K562 (cell line): ENCODE measurements at regions not wholly inside any gene's neighbourhood (a gene's known extent, or its start where the extent isn't known, plus 50 kb on each side); places are given as distances from the start of the nearest gene placed in this dataset.

Source experiments
- ADNP ChIP-seq: fragments of 200-800 bp; sonication (Bioruptor generic); IDR thresholded peaks from 2 replicates; pipeline ENCODE4 v1.6.1; 2016; ENCODE audit warnings: missing genetic modification characterization, missing compliant biosample characterization
- HDAC6 ChIP-seq: IDR thresholded peaks from 2 replicates; pipeline ENCODE4 v1.6.1; 2012; ENCODE audit warnings: low read depth, mild to moderate bottlenecking, control low read depth, inconsistent platforms, low read length, moderate library complexity
- KLF6 ChIP-seq: fragments of 250-450 bp; sonication (Bioruptor Pico); IDR thresholded peaks from 2 replicates; pipeline ENCODE4 v1.4.0; 2020; ENCODE audit warnings: mild to moderate bottlenecking, moderate library complexity, borderline replicate concordance
- SMC3 ChIP-seq: conservative IDR thresholded peaks from 2 replicates; pipeline ENCODE4 v1.6.1; 2011; ENCODE audit warnings: low read depth, low read length, improper control_type of control experiment; ENCODE audit not compliant: insufficient read depth
- ZEB2 ChIP-seq: fragments of 450-650 bp; IDR thresholded peaks from 2 replicates; pipeline ENCODE4 v1.6.1; 2016
- TF ChIP-seq, protein P1 (sequence below): fragments of 450-650 bp; IDR thresholded peaks from 2 replicates; pipeline ENCODE4 v1.6.1; 2016; ENCODE audit warnings: low read depth
- TF ChIP-seq, protein P2 (sequence below): fragments of 450-650 bp; formaldehyde crosslinking; IDR thresholded peaks from 2 replicates; pipeline ENCODE4 v1.4.0; 2022; ENCODE audit warnings: missing genetic modification characterization

DNA sequence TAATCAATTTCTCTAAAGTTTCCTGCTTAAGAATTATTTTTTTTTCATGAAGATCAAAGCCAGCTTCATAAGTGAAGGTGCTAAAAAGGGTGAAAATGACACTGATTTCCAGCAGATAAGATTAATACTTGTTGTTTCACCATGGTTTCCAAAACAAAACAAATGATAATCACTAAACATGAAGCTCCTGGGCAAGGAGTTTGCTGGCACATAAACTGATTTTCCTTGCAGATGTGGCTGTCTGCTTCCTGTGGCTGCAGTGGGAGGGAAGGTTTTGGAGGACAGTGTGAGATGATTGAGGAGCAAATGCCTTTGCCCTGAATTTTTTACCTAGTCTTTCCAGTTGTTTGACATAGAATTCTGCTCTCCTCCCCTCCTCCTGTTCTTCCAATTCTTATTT is 228.8 kb downstream of the DIPK2A start (continued):
- TF ChIP-seq, protein P1, sequence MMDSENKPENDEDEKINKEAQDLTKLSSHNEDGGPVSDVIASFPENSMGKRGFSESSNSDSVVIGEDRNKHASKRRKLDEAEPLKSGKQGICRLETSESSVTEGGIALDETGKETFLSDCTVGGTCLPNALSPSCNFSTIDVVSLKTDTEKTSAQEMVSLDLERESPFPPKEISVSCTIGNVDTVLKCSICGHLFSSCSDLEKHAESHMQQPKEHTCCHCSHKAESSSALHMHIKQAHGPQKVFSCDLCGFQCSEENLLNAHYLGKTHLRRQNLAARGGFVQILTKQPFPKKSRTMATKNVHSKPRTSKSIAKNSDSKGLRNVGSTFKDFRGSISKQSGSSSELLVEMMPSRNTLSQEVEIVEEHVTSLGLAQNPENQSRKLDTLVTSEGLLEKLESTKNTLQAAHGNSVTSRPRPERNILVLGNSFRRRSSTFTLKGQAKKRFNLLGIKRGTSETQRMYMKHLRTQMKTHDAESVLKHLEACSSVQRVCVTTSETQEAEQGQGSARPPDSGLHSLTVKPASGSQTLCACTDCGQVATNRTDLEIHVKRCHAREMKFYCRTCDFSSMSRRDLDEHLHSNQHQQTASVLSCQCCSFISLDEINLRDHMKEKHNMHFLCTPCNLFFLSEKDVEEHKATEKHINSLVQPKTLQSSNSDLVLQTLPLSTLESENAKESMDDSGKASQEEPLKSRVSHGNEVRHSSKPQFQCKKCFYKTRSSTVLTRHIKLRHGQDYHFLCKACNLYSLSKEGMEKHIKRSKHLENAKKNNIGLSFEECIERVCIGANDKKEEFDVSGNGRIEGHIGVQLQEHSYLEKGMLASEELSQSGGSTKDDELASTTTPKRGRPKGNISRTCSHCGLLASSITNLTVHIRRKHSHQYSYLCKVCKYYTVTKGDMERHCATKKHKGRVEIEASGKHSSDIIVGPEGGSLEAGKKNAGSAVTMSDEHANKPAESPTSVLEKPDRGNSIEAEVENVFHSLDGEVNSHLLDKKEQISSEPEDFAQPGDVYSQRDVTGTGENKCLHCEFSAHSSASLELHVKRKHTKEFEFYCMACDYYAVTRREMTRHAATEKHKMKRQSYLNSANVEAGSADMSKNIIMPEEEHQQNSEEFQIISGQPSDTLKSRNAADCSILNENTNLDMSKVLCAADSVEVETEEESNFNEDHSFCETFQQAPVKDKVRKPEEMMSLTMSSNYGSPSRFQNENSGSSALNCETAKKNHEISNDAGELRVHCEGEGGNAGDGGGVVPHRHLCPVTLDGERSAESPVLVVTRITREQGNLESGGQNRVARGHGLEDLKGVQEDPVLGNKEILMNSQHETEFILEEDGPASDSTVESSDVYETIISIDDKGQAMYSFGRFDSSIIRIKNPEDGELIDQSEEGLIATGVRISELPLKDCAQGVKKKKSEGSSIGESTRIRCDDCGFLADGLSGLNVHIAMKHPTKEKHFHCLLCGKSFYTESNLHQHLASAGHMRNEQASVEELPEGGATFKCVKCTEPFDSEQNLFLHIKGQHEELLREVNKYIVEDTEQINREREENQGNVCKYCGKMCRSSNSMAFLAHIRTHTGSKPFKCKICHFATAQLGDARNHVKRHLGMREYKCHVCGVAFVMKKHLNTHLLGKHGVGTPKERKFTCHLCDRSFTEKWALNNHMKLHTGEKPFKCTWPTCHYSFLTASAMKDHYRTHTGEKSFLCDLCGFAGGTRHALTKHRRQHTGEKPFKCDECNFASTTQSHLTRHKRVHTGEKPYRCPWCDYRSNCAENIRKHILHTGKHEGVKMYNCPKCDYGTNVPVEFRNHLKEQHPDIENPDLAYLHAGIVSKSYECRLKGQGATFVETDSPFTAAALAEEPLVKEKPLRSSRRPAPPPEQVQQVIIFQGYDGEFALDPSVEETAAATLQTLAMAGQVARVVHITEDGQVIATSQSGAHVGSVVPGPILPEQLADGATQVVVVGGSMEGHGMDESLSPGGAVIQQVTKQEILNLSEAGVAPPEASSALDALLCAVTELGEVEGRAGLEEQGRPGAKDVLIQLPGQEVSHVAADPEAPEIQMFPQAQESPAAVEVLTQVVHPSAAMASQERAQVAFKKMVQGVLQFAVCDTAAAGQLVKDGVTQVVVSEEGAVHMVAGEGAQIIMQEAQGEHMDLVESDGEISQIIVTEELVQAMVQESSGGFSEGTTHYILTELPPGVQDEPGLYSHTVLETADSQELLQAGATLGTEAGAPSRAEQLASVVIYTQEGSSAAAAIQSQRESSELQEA = no peak
- TF ChIP-seq HDAC6 (no peak), KLF6 (no peak), SMC3 (no peak), ADNP (tag) (no peak), ZEB2 (no peak)
- TF ChIP-seq, protein P2, sequence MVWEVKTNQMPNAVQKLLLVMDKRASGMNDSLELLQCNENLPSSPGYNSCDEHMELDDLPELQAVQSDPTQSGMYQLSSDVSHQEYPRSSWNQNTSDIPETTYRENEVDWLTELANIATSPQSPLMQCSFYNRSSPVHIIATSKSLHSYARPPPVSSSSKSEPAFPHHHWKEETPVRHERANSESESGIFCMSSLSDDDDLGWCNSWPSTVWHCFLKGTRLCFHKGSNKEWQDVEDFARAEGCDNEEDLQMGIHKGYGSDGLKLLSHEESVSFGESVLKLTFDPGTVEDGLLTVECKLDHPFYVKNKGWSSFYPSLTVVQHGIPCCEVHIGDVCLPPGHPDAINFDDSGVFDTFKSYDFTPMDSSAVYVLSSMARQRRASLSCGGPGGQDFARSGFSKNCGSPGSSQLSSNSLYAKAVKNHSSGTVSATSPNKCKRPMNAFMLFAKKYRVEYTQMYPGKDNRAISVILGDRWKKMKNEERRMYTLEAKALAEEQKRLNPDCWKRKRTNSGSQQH (CRISPR knock-in tag) = no peak
